HFF-Myc (cell line): ENCODE measurements at regions not wholly inside any gene's neighbourhood (a gene's known extent, or its start where the extent isn't known, plus 50 kb on each side); places are given as distances from the start of the nearest gene placed in this dataset.

Experiments
- DNase-seq: peaks from one replicate; pipeline ENCODE4 v3.0.0-alpha.2; 2011; ENCODE audit warnings: low read depth; ENCODE audit errors: extremely low read depth
- H3K4me3 ChIP-seq: replicated peaks from 2 replicates; pipeline ENCODE4 v1.5.1; 2011; ENCODE audit warnings: low read depth, mild to moderate bottlenecking, control low read depth, low read length
- CTCF ChIP-seq: IDR thresholded peaks from 2 replicates; pipeline ENCODE4 v1.5.1; 2012; ENCODE audit warnings: mild to moderate bottlenecking, low read depth, low read length, control low read depth; ENCODE audit errors: missing control alignments

GRCh38 chr4:23235628-23236390 is 543.1 kb downstream of the GBA3 start:
- no peak overlapping the region for H3K4me3 ChIP-seq
- TF ChIP-seq CTCF = no peak
- DNase-seq = no peak

- no peak for DNase-seq
- no peak overlapping the region for H3K4me3 ChIP-seq
- TF ChIP-seq CTCF = no peak
These were observed 542.0 kb downstream of the GBA3 start for GRCh38 chr4:23234716-23235115.

GRCh38 chr4:23234018-23234417 is 541.3 kb downstream of the GBA3 start:
- no peak overlapping the region for H3K4me3 ChIP-seq
- TF ChIP-seq CTCF = no peak
- no peak for DNase-seq

- no peak for TF ChIP-seq CTCF
- DNase-seq = no peak
- H3K4me3 ChIP-seq = no peak overlapping the region
These were observed 540.9 kb downstream of the GBA3 start for GRCh38 chr4:23233596-23233995.

- DNase-seq = no peak
- no peak for TF ChIP-seq CTCF
These were observed 540.2 kb downstream of the GBA3 start for GRCh38 chr4:23232987-23233386.

GRCh38 chr4:23225564-23225963 is 532.8 kb downstream of the GBA3 start:
- no peak for TF ChIP-seq CTCF
- H3K4me3 ChIP-seq = no peak overlapping the region
- DNase-seq = no peak

More at GRCh38 chr4:23232987-23233386, 540.2 kb downstream of the GBA3 start:
- no peak overlapping the region for H3K4me3 ChIP-seq
